HFFc6 (cell line): ENCODE measurements at regions not wholly inside any gene's neighbourhood (a gene's known extent, or its start where the extent isn't known, plus 50 kb on each side); places are given as distances from the start of the nearest gene placed in this dataset.

ENCODE experiments used
- DNase-seq: peaks from one replicate; pipeline ENCODE4 v3.0.0-alpha.2; 2018
- H3K27ac Mint-ChIP-seq: 2 replicates; pipeline ENCODE4 v1.8.0; 2020; ENCODE audit warnings: mild to moderate bottlenecking, mixed read lengths
- H3K27me3 Mint-ChIP-seq: 2 replicates; pipeline ENCODE4 v1.8.0; 2021; ENCODE audit warnings: mild to moderate bottlenecking, moderate library complexity, mixed read lengths; ENCODE audit not compliant: insufficient read depth
- H3K36me3 Mint-ChIP-seq: 2 replicates; pipeline ENCODE4 v1.8.0; 2021; ENCODE audit warnings: low read depth, mixed read lengths
- H3K4me1 Mint-ChIP-seq: 2 replicates; pipeline ENCODE4 v1.8.0; 2020; ENCODE audit warnings: low read depth, mixed read lengths
- H3K4me3 Mint-ChIP-seq: 2 replicates; pipeline ENCODE4 v1.8.0; 2020; ENCODE audit warnings: mild to moderate bottlenecking, moderate library complexity, mixed read lengths
- H3K9me3 Mint-ChIP-seq: 2 replicates; pipeline ENCODE4 v1.8.0; 2020; ENCODE audit warnings: mild to moderate bottlenecking, mixed read lengths
- TF ChIP-seq, protein P1 (sequence below): fragments of 200-600 bp; sonication (generic); IDR thresholded peaks from 2 replicates; pipeline ENCODE4 v1.5.0; 2021; ENCODE audit warnings: antibody characterized with exemption, mild to moderate bottlenecking

DNA sequence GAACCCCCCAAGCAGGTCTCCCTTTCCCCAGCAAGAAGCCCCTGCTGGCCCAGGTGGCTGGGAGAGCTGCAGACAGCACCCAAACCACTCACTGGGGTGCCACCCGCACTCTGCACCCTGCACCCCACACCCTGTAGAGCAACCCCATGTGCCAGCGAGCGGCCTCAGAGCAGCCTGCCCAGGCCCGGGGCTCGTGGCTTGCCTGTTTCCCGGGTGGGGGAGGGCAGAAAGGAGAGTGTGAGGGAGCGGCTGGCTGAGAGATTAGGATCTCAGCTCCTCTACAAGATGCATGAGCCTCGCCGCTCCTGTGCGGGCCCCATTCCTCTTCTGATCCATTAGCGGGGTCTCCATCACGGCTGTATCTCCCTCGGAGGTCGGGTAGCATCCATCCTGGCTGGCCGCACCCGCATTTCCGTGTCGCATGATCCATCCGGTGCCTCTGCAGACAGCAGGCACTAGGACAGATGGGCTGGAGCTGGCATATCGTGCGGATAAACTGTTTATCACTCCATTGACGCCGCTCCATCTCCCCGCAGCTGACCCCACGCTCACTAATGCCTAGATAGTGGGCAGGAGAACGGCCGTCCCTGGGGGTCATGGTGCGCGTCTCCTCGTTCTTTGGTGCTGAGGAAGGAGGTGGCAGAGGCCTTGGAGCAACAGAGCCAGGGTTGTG, 54.4 kb downstream of the MRPL36 start:
- H3K36me3 Mint-ChIP-seq, result no peaks in the 10 kb centered on the region
- no peaks in the 10 kb centered on the region for H3K4me1 Mint-ChIP-seq
- H3K9me3 Mint-ChIP-seq, result peaks cover 7% of the 10 kb centered on the region; the same call in 1 of the 2 replicates
- TF ChIP-seq, protein P1, sequence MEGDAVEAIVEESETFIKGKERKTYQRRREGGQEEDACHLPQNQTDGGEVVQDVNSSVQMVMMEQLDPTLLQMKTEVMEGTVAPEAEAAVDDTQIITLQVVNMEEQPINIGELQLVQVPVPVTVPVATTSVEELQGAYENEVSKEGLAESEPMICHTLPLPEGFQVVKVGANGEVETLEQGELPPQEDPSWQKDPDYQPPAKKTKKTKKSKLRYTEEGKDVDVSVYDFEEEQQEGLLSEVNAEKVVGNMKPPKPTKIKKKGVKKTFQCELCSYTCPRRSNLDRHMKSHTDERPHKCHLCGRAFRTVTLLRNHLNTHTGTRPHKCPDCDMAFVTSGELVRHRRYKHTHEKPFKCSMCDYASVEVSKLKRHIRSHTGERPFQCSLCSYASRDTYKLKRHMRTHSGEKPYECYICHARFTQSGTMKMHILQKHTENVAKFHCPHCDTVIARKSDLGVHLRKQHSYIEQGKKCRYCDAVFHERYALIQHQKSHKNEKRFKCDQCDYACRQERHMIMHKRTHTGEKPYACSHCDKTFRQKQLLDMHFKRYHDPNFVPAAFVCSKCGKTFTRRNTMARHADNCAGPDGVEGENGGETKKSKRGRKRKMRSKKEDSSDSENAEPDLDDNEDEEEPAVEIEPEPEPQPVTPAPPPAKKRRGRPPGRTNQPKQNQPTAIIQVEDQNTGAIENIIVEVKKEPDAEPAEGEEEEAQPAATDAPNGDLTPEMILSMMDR, result no peak
- DNase-seq, result no peak
- no peak overlapping the region for H3K4me3 Mint-ChIP-seq
- peaks cover 18% of the 10 kb centered on the region for H3K27me3 Mint-ChIP-seq
- no peak overlapping the region for H3K27ac Mint-ChIP-seq

DNA sequence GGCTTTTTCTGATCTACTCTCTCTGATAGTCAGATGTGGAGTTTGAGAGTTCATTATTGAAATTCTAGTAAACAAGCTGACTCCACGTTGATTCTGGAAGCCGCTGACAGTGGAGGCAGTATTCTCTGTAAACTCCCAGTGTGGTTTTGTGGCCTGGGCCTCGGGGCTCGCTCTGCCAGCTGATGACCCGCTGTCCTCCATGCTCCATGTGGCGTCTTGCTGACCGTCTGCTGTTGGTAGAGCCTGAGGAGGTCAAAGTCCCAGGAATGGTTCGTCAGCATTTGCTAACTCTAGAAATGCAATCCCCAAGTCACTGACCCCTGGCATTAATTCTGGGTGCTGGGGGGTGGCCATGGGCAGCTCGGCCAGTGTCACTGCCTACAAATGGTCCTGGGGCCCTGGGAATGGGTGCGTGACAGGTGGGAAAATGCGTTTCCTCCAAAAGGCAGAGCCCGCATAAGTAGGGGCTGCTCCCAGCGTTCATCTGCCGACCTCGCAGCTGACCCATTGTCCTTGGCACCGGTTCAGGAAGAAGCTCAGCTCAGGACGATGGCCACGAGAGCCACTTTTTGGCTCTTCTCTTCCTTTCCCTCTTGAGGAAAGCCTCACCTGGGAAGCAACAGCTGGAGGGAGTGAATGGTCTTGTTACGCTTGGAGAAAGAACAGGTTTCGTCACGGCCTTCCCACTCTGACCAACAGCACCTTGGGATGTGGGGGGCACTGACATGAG, 55.1 kb downstream of the MRPL36 start:
- peaks cover 12% of the 10 kb centered on the region for H3K27me3 Mint-ChIP-seq
- no peak for DNase-seq
- H3K4me1 Mint-ChIP-seq, result no peaks in the 10 kb centered on the region
- TF ChIP-seq, protein P1, result no peak
- H3K27ac Mint-ChIP-seq, result no peak overlapping the region
- no peak overlapping the region for H3K4me3 Mint-ChIP-seq
- H3K9me3 Mint-ChIP-seq, result peaks cover 7% of the 10 kb centered on the region; the same call in 1 of the 2 replicates
- no peaks in the 10 kb centered on the region for H3K36me3 Mint-ChIP-seq

DNA sequence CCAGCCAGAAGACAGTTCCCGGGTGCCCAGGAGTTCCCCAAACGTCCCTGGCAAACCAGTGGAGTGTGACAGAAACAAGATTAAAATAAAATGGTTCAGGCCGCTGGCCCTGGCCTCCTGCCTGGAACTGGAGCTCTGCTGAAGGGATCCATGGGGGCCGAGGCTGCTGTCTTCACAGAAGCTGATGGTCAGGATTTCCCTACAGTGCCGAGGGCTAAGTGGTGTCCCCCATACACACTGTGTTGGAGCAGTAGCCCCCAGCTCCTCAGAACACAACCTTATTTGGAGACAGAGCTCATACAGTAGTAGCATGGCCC, 55.9 kb downstream of the MRPL36 start:
- TF ChIP-seq, protein P1, result no peak
- Mint-ChIP-seq H3K9me3 (peaks cover 7% of the 10 kb centered on the region; the same call in 1 of the 2 replicates), H3K36me3 (no peaks in the 10 kb centered on the region), H3K27me3 (peaks cover 5% of the 10 kb centered on the region), H3K27ac (no peak overlapping the region), H3K4me1 (no peaks in the 10 kb centered on the region), H3K4me3 (no peak overlapping the region)
- no peak for DNase-seq

DNA sequence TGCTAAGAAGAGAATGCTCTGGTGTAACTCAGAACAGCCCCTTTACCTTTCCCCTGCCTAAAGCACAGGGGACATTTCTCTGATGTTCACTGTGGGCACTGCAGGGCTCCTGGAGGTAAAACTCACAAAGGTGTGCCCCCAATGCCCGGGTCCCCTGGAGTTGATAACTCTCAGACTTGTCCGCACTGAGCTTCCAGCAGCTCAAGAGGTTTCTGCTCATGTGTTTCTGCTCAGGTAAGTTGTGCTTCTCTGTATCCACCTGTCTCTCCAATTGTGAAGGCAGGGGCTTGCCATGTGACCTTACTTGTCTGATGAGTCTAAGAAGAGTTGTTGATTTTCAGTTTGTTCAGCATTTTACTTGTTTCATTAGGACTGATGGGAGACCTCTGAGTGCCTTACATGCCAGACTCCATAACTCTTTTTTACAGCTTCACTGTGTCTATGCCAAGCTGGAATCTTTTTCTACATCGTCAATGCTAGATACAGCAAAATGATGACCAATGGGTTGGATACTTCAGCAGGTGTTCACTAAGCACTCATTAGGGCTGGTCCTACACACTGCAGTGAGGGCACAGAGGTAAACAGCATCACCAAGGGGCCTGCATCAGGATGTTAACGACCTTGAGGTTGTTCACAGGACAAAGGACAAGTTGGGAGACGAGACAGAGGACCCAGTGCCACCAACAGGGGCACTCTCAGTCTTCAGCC, 56.4 kb downstream of the MRPL36 start:
- no peaks in the 10 kb centered on the region for H3K36me3 Mint-ChIP-seq
- no peak for DNase-seq
- H3K4me3 Mint-ChIP-seq, result no peak overlapping the region
- TF ChIP-seq, protein P1, result no peak
- no peak overlapping the region for H3K27ac Mint-ChIP-seq
- peaks cover 7% of the 10 kb centered on the region; the same call in 1 of the 2 replicates for H3K9me3 Mint-ChIP-seq
- no peaks in the 10 kb centered on the region for H3K4me1 Mint-ChIP-seq
- H3K27me3 Mint-ChIP-seq, result peaks cover 4% of the 10 kb centered on the region; the same call in 1 of the 2 replicates

DNA sequence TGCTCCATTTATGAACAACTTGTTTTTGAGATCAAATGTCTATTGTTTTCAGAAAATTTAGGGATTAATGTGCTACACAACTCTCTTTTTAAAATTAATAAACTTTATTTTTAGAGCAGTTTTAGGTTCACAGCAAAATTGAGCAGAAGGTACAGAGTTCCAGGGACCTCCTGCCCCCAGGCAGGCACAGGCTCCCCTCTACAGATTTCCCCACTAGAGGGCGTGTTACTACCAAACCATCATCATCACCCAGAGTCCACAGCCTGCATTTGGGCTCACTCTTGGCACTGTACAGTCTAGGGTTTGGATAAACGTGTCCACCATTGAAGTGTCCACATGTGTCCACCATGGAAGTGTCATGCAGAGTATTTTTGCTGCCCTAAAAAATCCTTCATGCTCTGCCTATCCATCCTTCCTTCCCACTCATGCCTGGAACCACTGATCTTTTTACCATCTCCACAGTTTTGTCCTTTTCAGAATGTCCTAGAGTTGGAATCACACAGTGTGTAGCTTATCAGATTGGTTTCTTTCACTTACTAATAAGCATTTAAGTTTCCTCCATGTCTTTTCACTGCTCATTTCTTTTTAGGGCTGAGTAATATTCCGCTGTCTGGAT, 61.7 kb downstream of the MRPL36 start:
- peaks cover 7% of the 10 kb centered on the region for H3K27me3 Mint-ChIP-seq
- peak; percentile 16 for DNase-seq
- H3K27ac Mint-ChIP-seq, result no peak overlapping the region
- H3K9me3 Mint-ChIP-seq, result no peaks in the 10 kb centered on the region
- no peak overlapping the region for H3K4me3 Mint-ChIP-seq
- H3K4me1 Mint-ChIP-seq, result no peaks in the 10 kb centered on the region
- TF ChIP-seq, protein P1, result peak; percentile 87
- H3K36me3 Mint-ChIP-seq, result no peaks in the 10 kb centered on the region
